CD4-positive, alpha-beta T cell treated with Interferon gamma for 1 hour (primary cell): ENCODE measurements at regions not wholly inside any gene's neighbourhood (a gene's known extent, or its start where the extent isn't known, plus 50 kb on each side); places are given as distances from the start of the nearest gene placed in this dataset.
"Not testable (repeated sequence)": the region's sequence is repeated elsewhere in the genome, so short reads cannot be mapped to it uniquely, and the experiment has no call there.

Source experiments
- DNase-seq: peaks from one replicate; pipeline ENCODE4 v3.0.0-alpha.2; 2020

GRCh38 chr16:59920054-59920453 lies 1185.9 kb upstream of the GOT2 start:
- no peak for DNase-seq

DNA sequence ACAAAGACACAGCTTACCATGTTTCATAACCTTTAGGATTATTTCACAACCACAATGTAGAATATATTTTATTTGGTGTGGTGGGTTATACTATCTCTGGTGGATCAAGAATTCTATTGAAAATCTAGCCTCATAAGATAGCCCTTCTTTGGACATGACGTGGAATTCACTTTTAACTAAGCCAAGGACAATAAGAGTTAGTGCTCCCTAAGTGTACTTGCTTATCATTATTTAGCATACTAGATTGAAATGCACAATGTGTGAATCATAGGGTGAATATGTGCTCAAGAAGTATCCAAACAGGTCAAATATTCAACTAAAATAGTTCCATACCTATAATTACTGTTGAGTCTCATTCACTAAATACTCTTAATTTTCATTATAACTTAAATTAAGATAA lies 1179.5 kb upstream of the GOT2 start:
- DNase-seq = no peak

DNA sequence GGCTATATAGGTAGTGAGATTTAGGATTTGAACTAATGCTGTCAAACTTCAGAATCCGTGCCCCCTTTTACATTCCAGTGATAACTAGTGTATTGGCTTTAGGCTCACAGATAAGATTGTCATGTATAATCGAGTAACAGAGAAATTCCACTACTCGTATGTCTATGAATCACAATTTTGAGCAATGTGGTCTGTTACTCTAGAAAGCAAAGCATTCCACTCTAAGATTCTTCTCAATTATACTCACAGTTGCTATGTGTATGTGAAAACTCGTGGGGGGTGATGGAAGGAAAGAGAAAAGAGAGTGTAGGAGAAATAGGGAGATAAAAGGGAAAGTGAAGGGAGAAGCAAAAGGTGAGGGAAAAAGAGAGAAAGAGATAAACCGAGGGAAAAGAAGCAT lies 1175.1 kb upstream of the GOT2 start:
- no peak for DNase-seq

DNA sequence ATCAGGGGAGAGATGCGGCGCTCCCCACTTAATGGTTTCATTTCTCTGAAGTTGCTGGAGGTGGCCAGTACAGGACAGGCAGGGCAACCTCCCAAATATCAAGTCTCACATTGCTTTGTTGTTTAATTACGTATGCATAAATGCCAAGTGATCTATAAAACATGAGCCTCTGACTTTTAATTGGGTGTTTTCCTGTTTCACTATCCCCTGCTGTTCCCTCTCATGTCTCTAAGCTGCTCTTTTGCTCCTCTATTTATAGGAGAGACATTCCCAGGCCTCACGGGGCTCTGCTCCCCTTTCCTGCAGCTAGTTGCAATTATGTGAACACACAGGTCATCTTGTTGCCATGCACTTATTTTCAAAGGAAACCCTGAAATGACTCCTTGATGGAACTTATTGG lies 1173.5 kb upstream of the GOT2 start:
- no peak for DNase-seq

DNA sequence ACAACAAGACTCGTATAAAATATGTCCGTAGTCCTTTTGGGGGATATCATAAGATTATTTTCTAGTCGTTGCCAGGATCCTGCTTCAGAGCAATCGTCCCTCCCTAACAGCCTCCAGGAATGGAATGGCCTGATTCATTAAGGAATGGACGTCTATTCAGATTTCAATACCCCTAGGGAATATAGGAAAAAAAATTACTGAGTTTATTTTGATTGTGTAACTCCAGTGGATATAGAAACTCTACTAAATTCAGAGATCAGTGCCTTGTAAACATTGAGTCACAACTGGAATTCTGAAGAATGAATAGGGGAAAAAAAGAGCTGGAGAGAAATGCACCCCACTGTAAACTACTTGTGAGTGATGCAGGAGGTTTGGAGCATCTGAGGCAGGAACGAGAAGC lies 1171.5 kb upstream of the GOT2 start:
- no peak for DNase-seq

- DNase-seq = no peak
Measured at GRCh38 chr16:59905131-59905530, 1171.0 kb upstream of the GOT2 start.

GRCh38 chr16:59899940-59900339 lies 1165.8 kb upstream of the GOT2 start:
- DNase-seq = no peak

DNA sequence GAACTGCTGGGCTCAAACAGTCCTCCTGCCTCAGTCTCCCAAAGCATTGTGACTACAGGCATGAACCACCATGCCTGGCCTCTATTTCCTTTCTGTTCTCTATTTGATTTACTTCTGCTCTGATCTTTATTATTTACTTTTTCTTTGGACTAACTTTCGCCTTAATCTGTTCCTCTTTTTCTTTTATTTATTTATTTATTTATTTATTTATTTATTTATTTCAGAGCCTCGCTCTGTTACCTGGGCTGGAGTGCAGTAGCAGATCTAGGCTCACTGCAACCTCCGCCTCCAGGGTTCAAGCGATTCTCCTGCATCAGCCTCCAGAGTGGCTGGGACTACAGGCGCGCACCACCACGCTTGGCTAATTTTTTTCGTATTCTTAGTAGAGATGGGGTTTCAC lies 1158.3 kb upstream of the GOT2 start:
- DNase-seq = no peak

DNA sequence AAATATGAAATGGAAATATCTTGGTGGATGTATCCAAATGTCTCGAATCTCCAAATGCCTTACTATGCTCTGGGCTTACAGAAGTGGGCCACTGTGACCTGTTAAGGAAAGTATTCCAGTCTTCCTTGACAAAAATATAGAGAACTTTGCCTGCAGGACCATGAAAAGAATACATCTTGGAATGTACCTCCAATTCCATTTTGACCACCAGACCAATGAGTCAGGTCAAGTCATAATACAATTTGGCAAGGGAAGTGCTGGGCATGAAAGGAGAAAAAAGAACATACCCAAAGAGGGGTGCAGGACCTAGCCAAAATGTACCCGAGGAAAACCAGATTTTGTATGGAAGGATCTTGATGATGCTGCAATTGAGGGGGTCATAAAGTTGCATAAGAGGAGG lies 1153.7 kb upstream of the GOT2 start:
- no peak for DNase-seq

DNA sequence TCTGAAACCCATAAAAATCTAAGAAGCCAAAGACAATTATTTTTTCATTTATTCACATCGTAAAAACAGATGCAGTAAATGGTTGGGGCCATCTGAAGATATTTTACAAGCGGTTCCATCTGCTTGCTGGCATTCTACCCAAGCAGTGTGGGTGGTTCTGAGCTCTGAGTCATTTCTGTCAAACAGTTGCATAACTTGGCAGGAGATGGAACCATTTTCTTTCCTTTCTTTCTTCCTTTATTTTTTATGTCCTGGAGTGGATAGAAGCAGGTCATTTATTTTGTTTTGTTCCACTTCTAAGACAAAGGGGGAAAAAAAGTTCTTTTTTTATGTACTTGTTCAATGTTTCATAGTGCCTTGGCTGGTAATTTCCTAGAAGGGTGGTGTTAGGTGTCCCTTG lies 1151.9 kb upstream of the GOT2 start:
- no peak for DNase-seq

GRCh38 chr16:59881376-59881775 lies 1147.3 kb upstream of the GOT2 start:
- DNase-seq = no peak

DNA sequence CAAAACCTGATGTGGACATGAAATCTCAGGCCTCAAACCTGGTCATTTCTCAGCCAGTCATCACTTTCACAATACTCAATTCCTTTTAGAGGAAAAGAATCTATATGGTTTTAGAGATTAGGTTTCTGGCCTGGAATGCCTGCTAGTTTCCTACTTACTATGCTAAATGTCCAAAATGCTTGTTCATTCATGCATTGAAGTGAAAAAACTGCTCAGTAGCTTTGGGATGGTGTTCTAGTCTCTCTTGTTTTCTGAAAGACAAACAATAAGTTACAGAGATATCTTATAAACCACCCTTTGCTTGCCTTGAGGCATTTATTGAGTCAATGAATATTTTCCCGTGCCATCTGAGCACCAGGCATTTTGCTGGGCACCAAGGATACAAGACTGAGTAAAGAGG lies 1146.5 kb upstream of the GOT2 start:
- no peak for DNase-seq

DNA sequence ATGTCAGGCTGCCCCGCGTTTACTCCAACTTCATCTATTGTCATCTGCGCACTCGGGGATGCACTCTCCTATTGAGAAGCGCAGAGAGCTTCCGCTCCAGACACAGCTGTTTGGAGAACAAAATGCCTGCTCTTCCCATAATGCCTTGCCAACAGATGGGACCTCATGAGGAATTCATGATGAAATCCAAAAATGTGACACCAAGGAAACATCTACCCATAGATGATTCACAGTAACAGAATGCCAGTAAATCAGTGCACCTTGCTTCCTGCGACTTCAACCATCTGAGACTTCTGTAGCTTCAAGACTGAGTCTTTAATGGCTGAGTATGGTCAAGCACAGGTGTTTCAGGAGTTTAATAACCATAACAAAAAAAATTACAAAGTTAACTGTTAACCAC lies 1144.9 kb upstream of the GOT2 start:
- DNase-seq = no peak

DNA sequence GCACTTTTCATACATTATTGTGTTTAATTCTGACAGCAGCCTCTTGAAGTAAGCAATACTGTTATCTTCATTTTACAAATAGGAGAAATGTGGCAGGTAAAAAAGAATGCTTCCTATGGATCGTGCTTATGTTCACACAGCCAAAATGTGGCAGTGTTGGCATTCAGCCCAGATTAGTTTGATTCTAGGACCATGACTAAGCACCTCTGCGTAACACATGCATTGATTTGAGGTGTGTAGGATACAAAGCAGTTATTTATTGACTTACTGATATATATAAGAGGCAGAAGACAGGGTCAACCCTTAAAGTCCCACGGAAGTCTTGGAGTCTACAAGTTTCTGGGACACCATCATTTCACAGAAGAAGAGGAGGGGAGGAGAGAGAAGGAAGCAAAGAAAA lies 1144.4 kb upstream of the GOT2 start:
- DNase-seq = no peak

DNA sequence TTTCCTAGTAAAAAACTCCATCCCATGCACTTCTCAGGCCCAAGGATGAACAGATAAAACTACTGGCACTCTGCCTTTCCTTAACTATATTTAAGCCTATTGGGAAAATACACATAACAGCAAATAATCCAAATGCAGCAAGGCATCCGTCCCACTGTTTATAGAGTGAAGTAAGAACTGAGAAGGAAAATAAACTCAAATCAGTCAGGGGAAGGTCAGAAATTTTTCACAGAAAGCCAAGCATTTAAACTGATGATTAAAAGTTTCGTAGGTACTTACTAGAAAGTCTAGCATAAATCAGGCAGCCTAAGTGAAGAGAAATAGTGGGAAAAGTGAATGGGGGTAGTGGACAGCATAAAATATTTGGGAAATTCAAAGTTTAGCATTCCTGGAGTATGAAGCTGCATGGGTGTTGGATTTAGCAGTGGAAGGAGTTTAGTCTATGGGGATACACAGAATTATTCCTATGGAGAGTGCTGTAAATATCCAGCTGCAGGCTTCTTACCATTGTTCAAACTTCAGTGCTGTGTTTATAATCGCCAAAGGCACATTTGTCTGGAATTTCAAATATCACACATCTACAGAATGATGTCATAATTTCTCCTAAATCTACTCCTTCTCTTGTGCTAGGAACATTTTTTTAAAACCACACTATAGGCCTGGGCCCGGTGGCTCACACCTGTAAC lies 1131.0 kb upstream of the GOT2 start:
- no peak for DNase-seq

- no peak for DNase-seq
Measured at GRCh38 chr16:59859676-59860402, 1125.7 kb upstream of the GOT2 start.

DNA sequence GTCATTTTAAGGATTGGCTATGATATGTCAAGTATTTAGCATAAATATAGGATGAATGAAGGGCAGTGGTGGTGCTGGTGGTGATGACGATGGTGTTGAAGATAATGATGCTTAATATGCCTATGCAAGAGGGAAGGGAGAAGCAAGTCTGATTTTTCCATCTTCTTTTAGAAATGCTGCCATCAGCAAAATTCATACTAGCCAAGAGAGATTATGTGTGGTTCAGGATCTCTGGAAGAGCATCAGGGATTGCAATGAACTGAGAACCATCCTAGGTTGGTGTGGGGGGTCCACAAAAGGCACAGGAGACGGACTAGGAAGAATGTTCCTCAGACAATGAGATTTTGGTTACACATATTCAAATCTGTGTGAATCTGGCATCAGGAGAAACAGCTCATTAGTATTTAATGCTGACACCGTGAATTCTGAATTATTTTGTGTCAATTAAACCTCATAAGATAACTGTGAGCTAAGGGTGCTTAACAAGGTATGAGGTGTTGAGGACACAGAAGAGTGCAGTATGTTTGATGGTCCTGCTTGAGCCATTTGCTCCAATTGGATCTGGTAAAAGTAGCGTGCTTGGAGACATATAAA lies 1120.8 kb upstream of the GOT2 start:
- DNase-seq = no peak

DNA sequence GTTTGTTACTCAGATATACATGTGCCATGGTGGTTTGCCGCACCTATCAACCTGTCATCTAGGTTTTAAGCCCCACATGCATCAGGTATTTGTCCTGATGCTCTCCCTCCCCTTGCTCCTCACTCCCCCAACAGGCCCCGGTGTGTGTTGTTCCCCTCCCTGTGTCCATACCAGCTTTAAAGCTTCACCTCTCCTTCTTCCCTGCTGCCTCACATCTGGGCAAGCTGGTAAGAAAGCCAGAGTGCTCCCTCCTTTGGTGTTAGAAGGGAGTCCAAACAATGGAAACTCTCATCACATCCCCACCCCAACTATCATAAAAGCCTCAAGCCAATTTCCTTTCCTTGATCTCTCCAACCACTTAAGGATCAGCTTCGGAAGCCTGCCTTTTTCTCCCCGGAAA lies 1115.6 kb upstream of the GOT2 start:
- no peak for DNase-seq

- no peak for DNase-seq
Measured at GRCh38 chr16:59848296-59848695, 1114.2 kb upstream of the GOT2 start.

DNA sequence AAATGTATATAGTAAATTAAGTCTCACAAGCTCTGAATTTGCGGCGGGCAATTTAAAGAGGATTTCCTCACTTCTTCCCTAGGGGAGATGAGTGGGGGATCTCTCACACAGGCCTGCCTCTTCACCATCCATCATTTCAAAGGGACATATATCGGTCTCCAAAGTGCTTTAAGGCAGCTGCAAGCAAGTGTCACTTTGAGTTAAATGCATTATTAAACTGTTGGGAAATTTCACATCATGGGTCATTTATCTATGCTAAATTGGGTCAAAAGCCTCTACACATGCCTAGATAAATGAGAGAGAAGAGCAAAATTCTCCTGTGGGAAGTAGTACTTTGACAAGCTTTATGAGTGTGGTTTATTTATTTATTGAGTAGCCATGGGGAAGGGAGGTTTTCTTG lies 1106.1 kb upstream of the GOT2 start:
- no peak for DNase-seq

DNA sequence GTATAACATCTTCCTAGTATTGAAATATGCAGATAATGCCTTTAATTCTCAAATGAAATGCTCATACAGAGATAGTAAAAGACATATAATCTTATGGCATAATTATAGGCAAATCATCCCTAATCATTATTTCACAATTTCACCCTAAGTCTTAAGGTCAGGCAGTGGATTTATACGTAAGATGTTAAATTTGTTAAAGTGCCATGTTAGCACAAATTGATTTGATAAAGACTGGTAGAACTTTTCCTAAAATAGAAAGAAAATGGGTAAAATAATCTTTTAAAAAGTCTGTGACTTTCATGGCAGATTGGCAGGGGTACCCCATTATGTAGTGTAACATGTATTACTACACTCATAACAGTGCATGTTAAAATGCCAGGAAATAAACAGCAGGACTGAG lies 1092.7 kb upstream of the GOT2 start:
- DNase-seq = no peak

- DNase-seq = not testable (repeated sequence)
Measured at GRCh38 chr16:59809488-59809887, 1075.4 kb upstream of the GOT2 start.

DNA sequence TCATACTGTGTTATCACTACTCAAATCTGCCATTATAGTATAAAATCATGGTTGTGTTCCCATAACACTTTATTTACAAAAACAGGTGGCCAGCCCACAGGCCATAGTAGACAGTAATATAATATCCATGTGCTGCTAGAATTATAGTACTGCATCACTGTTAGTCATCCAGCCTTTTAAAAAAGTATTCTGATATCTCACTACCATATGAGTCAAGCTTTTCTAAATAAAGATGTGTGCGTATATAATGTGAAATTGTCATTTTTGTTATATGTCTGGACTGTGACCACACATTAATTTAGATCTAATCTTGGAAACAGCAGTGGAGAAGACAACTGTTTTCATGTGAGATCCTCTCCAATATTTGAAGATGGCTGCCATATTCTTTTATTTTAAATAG lies 1049.1 kb upstream of the GOT2 start:
- no peak for DNase-seq

GRCh38 chr16:59773330-59773729 lies 1039.2 kb upstream of the GOT2 start:
- DNase-seq = no peak

- DNase-seq = no peak
Measured at GRCh38 chr16:59759296-59759695, 1025.2 kb upstream of the GOT2 start.
